Smooth muscle cell (in vitro differentiated cells): ENCODE measurements at regions not wholly inside any gene's neighbourhood (a gene's known extent, or its start where the extent isn't known, plus 50 kb on each side); places are given as distances from the start of the nearest gene placed in this dataset.
"Not testable (repeated sequence)": the region's sequence is repeated elsewhere in the genome, so short reads cannot be mapped to it uniquely, and the experiment has no call there.

Experiments used
- DNase-seq: peaks from one replicate; lab custom pipeline; 2025; ENCODE audit not compliant: unreplicated experiment; lab: John Stamatoyannopoulos, UW
- H2AFZ ChIP-seq: fragments of 200-600 bp; sonication (generic); 2 replicates; pipeline ENCODE4 v1.6.0; 2016; ENCODE audit warnings: antibody characterized with exemption, low read depth, mild to moderate bottlenecking
- H3F3A ChIP-seq: fragments of 200-600 bp; sonication (generic); 2 replicates; pipeline ENCODE4 v1.6.0; 2017; ENCODE audit warnings: antibody characterized with exemption, low read depth
- H3K27ac ChIP-seq: fragments of 200-600 bp; sonication (generic); 2 replicates; pipeline ENCODE4 v1.5.1; 2016; ENCODE audit warnings: low read depth, mild to moderate bottlenecking
- H3K27me3 ChIP-seq: fragments of 200-600 bp; sonication (generic); 2 replicates; pipeline ENCODE4 v1.6.1; 2016; ENCODE audit warnings: low read depth, mild to moderate bottlenecking
- H3K36me3 ChIP-seq: fragments of 200-600 bp; sonication (generic); 2 replicates; pipeline ENCODE4 v1.5.1; 2016; ENCODE audit warnings: low read depth
- H3K4me1 ChIP-seq: fragments of 200-600 bp; sonication (generic); 2 replicates; pipeline ENCODE4 v1.5.1; 2016; ENCODE audit warnings: low read depth
- H3K4me2 ChIP-seq: fragments of 200-600 bp; sonication (generic); 2 replicates; pipeline ENCODE4 v1.6.0; 2016; ENCODE audit warnings: mild to moderate bottlenecking
- H3K4me3 ChIP-seq: fragments of 200-600 bp; sonication (generic); 2 replicates; pipeline ENCODE4 v1.5.1; 2016; ENCODE audit warnings: mild to moderate bottlenecking
- H3K79me2 ChIP-seq: fragments of 200-600 bp; sonication (generic); 2 replicates; pipeline ENCODE4 v1.6.0; 2016; ENCODE audit warnings: low read depth, mild to moderate bottlenecking
- H3K9ac ChIP-seq: fragments of 200-600 bp; sonication (generic); 2 replicates; pipeline ENCODE4 v1.6.0; 2016; ENCODE audit warnings: low read depth
- H3K9me3 ChIP-seq: fragments of 200-600 bp; sonication (generic); replicated peaks from 2 replicates; pipeline ENCODE4 v1.5.1; 2016; ENCODE audit warnings: low read depth
- H4K20me1 ChIP-seq: fragments of 200-600 bp; sonication (generic); 2 replicates; pipeline ENCODE4 v1.6.0; 2016; ENCODE audit warnings: low read depth
- CTCF ChIP-seq: fragments of 200-600 bp; sonication (generic); IDR thresholded peaks from 2 replicates; pipeline ENCODE4 v1.5.1; 2017; ENCODE audit warnings: borderline replicate concordance, mild to moderate bottlenecking, antibody characterized with exemption; ENCODE audit not compliant: insufficient read depth, poor library complexity, severe bottlenecking
- WGBS: methylation state at CpG from one replicate; pipeline ENCODE4 v1.1.7; 2016; ENCODE audit warnings: low lambda C conversion rate; 5-methylcytosine and 5-hydroxymethylcytosine counted together

DNA sequence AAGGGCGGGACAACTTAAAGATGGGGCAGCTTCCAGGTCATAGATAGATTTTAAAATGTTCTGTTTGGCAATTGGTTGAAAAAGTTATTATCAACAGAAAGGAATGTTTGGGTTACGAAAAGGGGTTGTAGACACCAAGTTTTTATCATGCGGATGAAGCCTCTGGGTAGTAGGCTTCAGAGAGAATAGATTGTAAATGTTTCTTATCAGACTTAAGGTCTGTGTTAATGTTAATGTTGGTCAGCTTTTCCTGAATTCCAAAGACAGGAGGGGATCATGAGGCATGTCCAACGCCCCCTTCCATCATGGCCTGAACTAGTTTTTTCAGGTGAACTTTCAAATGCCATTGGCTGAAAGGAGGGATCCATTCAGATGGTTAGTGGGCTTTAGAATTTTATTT is 84.2 kb upstream of the KIF5B start:
- Histone ChIP-seq H3K36me3 (no peaks in the 10 kb centered on the region), H3K79me2 (no peaks in the 10 kb centered on the region), H3K9ac (no peak overlapping the region), H3K9me3 (no peaks in the 10 kb centered on the region), H3K27me3 (no peaks in the 10 kb centered on the region), H4K20me1 (no peaks in the 10 kb centered on the region), H3F3A (no peaks in the 10 kb centered on the region), H3K27ac (no peak overlapping the region), H2AFZ (no peak overlapping the region), H3K4me3 (no peak overlapping the region), H3K4me2 (no peak overlapping the region), H3K4me1 (peaks cover 7% of the 10 kb centered on the region)
- DNase-seq: no peak
- 87% methylated on average over 4 of the region's 4 CpGs for WGBS
- TF ChIP-seq CTCF: no peak

GRCh38 chr10:32139223-32140073 is 83.2 kb upstream of the KIF5B start:
- Histone ChIP-seq H3K79me2 (no peaks in the 10 kb centered on the region), H3K4me2 (peak overlapping the region; percentile 14), H3K27ac (peak overlapping the region; percentile 53), H3K36me3 (no peaks in the 10 kb centered on the region), H3K4me3 (no peak overlapping the region), H3K4me1 (peaks cover 7% of the 10 kb centered on the region), H2AFZ (peak overlapping the region; percentile 4), H3F3A (no peaks in the 10 kb centered on the region), H3K9me3 (no peaks in the 10 kb centered on the region), H3K27me3 (no peaks in the 10 kb centered on the region), H3K9ac (no peak overlapping the region), H4K20me1 (no peaks in the 10 kb centered on the region)
- no peak for TF ChIP-seq CTCF
- peak; percentile 20 for DNase-seq
- WGBS: 35% methylated on average over 12 of the region's 12 CpGs

- not testable (repeated sequence) for H3K79me2 ChIP-seq, H3F3A ChIP-seq, H3K9ac ChIP-seq, H3K36me3 ChIP-seq, H3K4me2 ChIP-seq, H2AFZ ChIP-seq, DNase-seq, H4K20me1 ChIP-seq, H3K4me3 ChIP-seq, H3K9me3 ChIP-seq, H3K4me1 ChIP-seq, H3K27me3 ChIP-seq
- peak overlapping the region; percentile 35 for H3K27ac ChIP-seq
- WGBS: 50% methylated on average over 7 of the region's 7 CpGs
Observed at GRCh38 chr10:32136927-32137326, 80.7 kb upstream of the KIF5B start.

- H4K20me1 ChIP-seq, DNase-seq, H3K27me3 ChIP-seq, H3K4me2 ChIP-seq, H3K9me3 ChIP-seq, H2AFZ ChIP-seq, H3K36me3 ChIP-seq, H3K4me1 ChIP-seq, H3K9ac ChIP-seq, H3F3A ChIP-seq, H3K4me3 ChIP-seq, H3K27ac ChIP-seq, H3K79me2 ChIP-seq: not testable (repeated sequence)
- 55% methylated on average over 5 of the region's 5 CpGs for WGBS
Observed at GRCh38 chr10:32135796-32136195, 79.6 kb upstream of the KIF5B start.
